ENCODE measurements at regions not wholly inside any gene's neighbourhood (a gene's known extent, or its start where the extent isn't known, plus 50 kb on each side); places are given as distances from the start of the nearest gene placed in this dataset.

GRCh38 chr12:115121053-115121452 lies 437.1 kb upstream of the TBX3 start:
- Histone ChIP-seq H3K4me3 (no peak overlapping the region), H3K27ac (no peak overlapping the region)
- TF ChIP-seq, protein P1, sequence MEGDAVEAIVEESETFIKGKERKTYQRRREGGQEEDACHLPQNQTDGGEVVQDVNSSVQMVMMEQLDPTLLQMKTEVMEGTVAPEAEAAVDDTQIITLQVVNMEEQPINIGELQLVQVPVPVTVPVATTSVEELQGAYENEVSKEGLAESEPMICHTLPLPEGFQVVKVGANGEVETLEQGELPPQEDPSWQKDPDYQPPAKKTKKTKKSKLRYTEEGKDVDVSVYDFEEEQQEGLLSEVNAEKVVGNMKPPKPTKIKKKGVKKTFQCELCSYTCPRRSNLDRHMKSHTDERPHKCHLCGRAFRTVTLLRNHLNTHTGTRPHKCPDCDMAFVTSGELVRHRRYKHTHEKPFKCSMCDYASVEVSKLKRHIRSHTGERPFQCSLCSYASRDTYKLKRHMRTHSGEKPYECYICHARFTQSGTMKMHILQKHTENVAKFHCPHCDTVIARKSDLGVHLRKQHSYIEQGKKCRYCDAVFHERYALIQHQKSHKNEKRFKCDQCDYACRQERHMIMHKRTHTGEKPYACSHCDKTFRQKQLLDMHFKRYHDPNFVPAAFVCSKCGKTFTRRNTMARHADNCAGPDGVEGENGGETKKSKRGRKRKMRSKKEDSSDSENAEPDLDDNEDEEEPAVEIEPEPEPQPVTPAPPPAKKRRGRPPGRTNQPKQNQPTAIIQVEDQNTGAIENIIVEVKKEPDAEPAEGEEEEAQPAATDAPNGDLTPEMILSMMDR (IDR thresholded peaks at IDR 0.05): no peak
- no peak for DNase-seq (ENCODE audit: low spot score)

GRCh38 chr12:115118177-115118724 lies 434.3 kb upstream of the TBX3 start:
- H3K27ac ChIP-seq: no peak overlapping the region
- H3K4me3 ChIP-seq: no peak overlapping the region
- TF ChIP-seq, protein P1 (IDR thresholded peaks at IDR 0.05): no peak
- DNase-seq (ENCODE audit: low spot score): no peak

DNA sequence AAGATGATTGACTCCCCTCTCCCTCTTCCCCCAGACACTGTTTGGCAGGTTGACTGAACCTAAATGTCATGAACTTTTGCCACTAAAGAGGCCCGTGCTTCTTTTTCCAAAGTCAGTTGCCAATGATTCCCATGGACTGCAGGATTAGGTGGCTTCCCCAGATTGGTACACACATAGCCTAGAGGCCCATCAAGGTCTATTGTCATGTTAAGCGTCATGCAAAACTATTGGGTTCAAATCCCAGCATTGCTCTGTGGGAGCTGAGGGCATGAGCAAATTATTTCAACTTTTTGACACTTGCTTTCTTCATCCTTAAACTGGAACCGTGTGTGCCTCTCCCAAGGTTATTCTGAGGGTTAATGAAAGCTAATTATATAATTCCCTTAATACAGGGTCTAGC lies 430.2 kb upstream of the TBX3 start:
- DNase-seq (ENCODE audit: low spot score): no peak
- H3K27ac ChIP-seq: no peak overlapping the region
- TF ChIP-seq, protein P1 (IDR thresholded peaks at IDR 0.05): no peak
- no peak overlapping the region for H3K4me3 ChIP-seq

DNA sequence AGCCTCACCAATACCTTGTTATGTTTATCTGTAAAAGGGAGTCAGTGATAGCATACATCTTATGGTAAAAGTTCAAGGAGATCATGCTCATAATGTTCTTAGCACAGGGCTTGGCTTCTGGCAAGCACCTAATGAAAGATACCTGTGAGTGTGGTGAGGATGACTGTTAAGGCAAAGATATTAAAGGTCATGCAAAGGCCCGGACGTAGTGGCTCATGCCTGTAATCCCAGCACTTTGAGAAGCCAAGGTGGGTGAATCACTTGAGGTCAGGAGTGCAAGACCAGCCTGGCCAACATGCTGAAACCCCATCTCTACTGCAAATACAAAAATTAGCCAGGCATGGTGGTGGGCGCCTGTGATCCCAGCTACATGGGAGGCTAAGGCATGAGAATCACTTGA lies 425.9 kb upstream of the TBX3 start:
- Histone ChIP-seq H3K4me3 (no peak overlapping the region), H3K27ac (no peak overlapping the region)
- DNase-seq (ENCODE audit: low spot score): no peak
- TF ChIP-seq, protein P1 (IDR thresholded peaks at IDR 0.05): no peak

DNA sequence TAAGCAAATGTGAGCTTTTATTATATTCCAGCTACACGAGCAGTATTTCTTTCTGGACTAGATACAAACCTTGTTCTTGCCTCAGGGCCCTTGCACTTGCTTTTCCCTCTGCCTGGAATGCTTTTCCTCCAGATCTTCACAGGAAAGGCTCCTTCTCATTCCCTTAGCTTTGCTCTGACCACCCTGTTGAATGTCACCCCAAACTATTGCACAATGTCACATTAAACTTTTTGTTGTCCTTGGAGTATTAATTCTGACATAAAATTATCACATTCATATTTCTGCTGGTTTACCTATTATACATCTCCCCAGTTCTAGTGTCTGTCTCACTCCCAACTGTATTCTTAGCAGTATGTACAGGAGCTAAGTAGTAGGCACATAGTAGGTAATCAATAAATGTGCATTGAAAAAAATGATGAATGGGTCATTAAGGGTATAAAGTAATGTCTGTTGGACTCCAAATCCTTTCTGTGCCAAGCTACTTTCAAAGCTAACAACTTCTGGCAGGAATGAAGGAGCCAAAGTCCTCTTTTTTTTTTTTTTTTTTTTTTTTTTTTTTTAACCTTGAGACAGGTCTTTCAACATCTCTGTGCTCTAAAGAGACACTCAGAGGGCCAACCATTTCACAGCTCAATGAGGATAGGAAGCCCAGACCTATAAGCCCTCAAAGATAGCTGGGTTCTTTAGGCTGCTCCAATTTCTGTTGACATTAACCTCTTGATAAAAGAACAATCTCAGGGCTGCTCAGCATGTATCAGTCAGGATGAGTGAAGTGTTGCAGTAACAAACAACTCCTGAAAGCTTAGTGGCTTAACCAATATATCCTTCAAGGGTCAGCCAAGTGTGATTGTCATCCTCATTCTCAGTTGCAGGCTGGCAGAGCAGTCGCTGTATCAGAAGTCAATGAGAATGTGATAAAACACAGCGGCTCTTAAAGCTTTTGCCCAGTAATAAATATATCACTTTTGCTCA lies 424.4 kb upstream of the TBX3 start:
- no peak for DNase-seq (ENCODE audit: low spot score)
- TF ChIP-seq, protein P1 (IDR thresholded peaks at IDR 0.05): no peak
- no peak overlapping the region for H3K27ac ChIP-seq
- H3K4me3 ChIP-seq: no peak overlapping the region

DNA sequence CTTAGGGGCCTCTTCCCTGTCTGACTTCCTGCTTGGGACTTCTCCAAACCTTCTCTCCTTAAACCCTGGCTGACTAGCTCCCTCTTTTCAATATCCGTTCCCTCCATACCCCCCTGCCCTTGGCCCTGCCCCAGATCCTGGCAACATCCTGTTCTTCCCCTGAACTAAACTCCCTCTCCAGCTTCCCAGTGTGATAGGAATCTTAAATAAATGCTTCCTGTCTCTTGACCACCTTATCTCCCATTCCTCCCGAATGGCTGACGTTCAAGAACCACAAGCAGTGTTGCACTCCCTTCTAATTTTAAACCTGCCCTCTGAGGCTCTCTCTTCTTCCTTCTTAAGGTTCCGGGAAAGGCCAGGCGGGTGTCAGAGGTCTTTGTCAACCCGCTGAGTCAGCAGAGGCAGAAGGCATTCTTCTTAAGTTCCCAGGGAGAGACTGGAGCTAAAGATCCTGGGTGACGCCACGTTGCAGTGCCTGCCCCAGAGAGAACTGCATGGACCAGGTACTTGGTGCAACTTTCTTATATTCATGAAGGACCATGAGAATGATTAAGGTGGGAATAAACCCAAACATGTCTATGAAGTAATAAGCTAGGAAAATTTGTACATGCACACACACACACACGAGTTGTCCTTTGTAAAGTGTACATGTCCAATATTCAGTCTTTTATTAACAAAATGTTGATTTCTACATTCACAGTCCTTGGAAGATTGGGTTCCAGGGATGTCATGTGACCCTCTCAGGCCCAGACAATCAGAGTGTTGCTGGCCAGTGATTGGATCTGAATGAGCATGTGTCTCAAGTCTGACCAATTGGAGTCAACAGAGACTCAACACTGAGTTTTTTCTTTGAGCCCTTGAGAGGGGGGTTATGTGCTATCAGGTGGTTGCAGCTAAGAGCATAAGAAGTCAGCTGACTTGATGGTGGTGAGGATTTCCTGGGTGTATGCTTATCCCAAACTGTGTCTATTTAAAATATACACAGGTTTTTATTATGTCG lies 420.2 kb upstream of the TBX3 start:
- H3K27ac ChIP-seq: no peak overlapping the region
- no peak for DNase-seq (ENCODE audit: low spot score)
- TF ChIP-seq, protein P1 (IDR thresholded peaks at IDR 0.05): no peak

More for the DNA sequence above, 420.2 kb upstream of the TBX3 start:
- H3K4me3 ChIP-seq: no peak overlapping the region

All from coronary artery (tissue), 2 donors.